ENCODE measurements at regions not wholly inside any gene's neighbourhood (a gene's known extent, or its start where the extent isn't known, plus 50 kb on each side); places are given as distances from the start of the nearest gene placed in this dataset.

- no peak overlapping the region for H3K27ac ChIP-seq
- H3K27me3 ChIP-seq (replicated peaks), result no peaks in the 10 kb centered on the region
- TF ChIP-seq, protein P1, sequence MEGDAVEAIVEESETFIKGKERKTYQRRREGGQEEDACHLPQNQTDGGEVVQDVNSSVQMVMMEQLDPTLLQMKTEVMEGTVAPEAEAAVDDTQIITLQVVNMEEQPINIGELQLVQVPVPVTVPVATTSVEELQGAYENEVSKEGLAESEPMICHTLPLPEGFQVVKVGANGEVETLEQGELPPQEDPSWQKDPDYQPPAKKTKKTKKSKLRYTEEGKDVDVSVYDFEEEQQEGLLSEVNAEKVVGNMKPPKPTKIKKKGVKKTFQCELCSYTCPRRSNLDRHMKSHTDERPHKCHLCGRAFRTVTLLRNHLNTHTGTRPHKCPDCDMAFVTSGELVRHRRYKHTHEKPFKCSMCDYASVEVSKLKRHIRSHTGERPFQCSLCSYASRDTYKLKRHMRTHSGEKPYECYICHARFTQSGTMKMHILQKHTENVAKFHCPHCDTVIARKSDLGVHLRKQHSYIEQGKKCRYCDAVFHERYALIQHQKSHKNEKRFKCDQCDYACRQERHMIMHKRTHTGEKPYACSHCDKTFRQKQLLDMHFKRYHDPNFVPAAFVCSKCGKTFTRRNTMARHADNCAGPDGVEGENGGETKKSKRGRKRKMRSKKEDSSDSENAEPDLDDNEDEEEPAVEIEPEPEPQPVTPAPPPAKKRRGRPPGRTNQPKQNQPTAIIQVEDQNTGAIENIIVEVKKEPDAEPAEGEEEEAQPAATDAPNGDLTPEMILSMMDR (IDR thresholded peaks at IDR 0.05; ENCODE audit: low read depth, low read length, missing control alignments), result no peak
- in situ Hi-C loops (cut with HindIII; ENCODE audit: low pct_ligation_motif_present, low sequenced_read_pairs), result no loop called here
- H3K4me3 ChIP-seq (ENCODE audit: low read depth, low read length), result no peak overlapping the region
- no peak for DNase-seq
- no peaks in the 10 kb centered on the region for H3K36me3 ChIP-seq (replicated peaks)
These were observed 62.2 kb upstream of the WSCD2 start for GRCh38 chr12:108066583-108067577.

- Histone ChIP-seq H3K27me3 (replicated peaks) (no peaks in the 10 kb centered on the region), H3K4me3 (ENCODE audit: low read depth, low read length) (no peak overlapping the region), H3K36me3 (replicated peaks) (no peaks in the 10 kb centered on the region), H3K27ac (no peak overlapping the region)
- in situ Hi-C loops (cut with HindIII; ENCODE audit: low pct_ligation_motif_present, low sequenced_read_pairs), result no loop called here
- TF ChIP-seq, protein P1 (IDR thresholded peaks at IDR 0.05; ENCODE audit: low read depth, low read length, missing control alignments), result no peak
- no peak for DNase-seq
These were observed 59.4 kb upstream of the WSCD2 start for GRCh38 chr12:108069651-108070165.

DNA sequence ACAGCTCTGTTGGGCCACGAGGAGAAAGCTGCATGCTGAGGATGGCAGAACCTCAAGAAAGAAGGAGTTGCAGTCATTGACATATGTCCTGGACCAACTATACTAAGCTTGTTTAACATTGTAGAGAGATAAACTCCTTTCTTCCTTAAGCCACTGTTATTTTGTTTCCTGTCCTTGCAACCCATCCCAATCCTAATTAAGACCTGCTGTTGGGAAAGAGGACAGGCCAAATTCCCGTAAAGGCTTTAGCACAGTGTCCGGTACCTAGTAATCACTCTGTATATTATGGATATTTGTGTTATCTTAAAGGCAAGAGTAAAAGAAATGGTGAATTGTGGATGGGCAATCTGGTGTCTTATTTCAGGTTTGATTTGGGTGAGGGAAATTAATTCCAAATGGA is 53.5 kb upstream of the WSCD2 start:
- no peak overlapping the region for H3K4me3 ChIP-seq (ENCODE audit: low read depth, low read length)
- DNase-seq, result no peak
- in situ Hi-C loops (cut with HindIII; ENCODE audit: low pct_ligation_motif_present, low sequenced_read_pairs), result no loop called here
- no peak overlapping the region for H3K27ac ChIP-seq
- H3K36me3 ChIP-seq (replicated peaks), result no peaks in the 10 kb centered on the region
- TF ChIP-seq, protein P1 (IDR thresholded peaks at IDR 0.05; ENCODE audit: low read depth, low read length, missing control alignments), result no peak
- no peaks in the 10 kb centered on the region for H3K27me3 ChIP-seq (replicated peaks)

- TF ChIP-seq, protein P1 (IDR thresholded peaks at IDR 0.05; ENCODE audit: low read depth, low read length, missing control alignments), result no peak
- H3K36me3 ChIP-seq (replicated peaks), result no peaks in the 10 kb centered on the region
- H3K27me3 ChIP-seq (replicated peaks), result no peaks in the 10 kb centered on the region
- DNase-seq, result no peak
- H3K4me3 ChIP-seq (ENCODE audit: low read depth, low read length), result no peak overlapping the region
- no peak overlapping the region for H3K27ac ChIP-seq
- in situ Hi-C loops (cut with HindIII; ENCODE audit: low pct_ligation_motif_present, low sequenced_read_pairs), result no loop called here
These were observed 52.5 kb upstream of the WSCD2 start for GRCh38 chr12:108076556-108076955.

DNA sequence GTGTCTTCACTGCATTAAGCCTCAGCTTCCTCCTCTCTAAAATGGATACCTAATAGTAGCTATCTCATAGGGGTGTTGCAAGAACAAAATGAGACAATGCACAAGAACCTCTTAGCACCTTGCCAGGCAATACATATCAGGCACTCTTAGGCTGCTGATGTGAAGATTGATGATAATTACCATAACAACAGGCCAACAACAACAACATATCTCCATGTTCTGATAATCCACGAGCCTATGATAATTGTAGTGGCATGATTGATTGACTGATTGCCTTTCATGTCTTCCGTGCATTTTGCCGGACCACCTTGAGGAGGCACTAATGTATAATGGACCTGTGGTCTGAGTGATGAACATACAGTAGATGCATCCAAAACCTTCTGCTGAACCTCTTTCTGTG is 50.7 kb upstream of the WSCD2 start:
- Histone ChIP-seq H3K36me3 (replicated peaks) (no peaks in the 10 kb centered on the region), H3K27ac (no peak overlapping the region), H3K27me3 (replicated peaks) (no peaks in the 10 kb centered on the region), H3K4me3 (ENCODE audit: low read depth, low read length) (no peak overlapping the region)
- TF ChIP-seq, protein P1 (IDR thresholded peaks at IDR 0.05; ENCODE audit: low read depth, low read length, missing control alignments), result no peak
- DNase-seq, result no peak
- in situ Hi-C loops (cut with HindIII; ENCODE audit: low pct_ligation_motif_present, low sequenced_read_pairs), result no loop called here

Data from brain microvascular endothelial cell (primary cell).